B cell (primary cell): ENCODE measurements at regions not wholly inside any gene's neighbourhood (a gene's known extent, or its start where the extent isn't known, plus 50 kb on each side); places are given as distances from the start of the nearest gene placed in this dataset.

Experiments
- CTCF ChIP-seq: fragments of 200-600 bp; IDR thresholded peaks from one replicate; pipeline ENCODE4 v1.8.0; 2022; ENCODE audit warnings: antibody characterized with exemption, mild to moderate bottlenecking
- EZH2 ChIP-seq: IDR thresholded peaks from 2 replicates; pipeline ENCODE4 v1.6.1; 2012; ENCODE audit warnings: borderline replicate concordance, low read depth, mild to moderate bottlenecking, moderate library complexity, low read length; ENCODE audit not compliant: insufficient read depth, poor library complexity, severe bottlenecking

DNA sequence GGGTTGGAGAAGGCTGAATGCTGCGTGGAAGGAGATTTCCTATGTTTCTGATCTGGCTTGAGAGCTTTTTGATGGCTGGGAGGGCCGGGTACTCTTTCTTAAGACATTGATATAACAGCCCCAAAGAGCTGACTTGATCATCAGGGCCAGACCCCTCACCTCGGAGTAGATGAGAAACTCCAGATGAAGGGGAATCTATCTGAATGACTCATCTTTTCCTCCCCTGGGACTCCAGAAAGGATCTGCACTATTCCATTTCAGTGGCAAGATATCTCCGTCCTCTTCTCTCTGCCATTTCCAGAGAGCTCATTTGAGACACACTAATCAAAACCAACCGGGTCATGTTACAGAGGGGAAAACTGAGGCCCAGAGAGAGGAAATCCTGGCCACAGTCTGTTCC lies 92.9 kb upstream of the MSX1 start:
- TF ChIP-seq EZH2 (no peak), CTCF (no peak)
